ENCODE measurements at regions not wholly inside any gene's neighbourhood (a gene's known extent, or its start where the extent isn't known, plus 50 kb on each side); places are given as distances from the start of the nearest gene placed in this dataset.

DNA sequence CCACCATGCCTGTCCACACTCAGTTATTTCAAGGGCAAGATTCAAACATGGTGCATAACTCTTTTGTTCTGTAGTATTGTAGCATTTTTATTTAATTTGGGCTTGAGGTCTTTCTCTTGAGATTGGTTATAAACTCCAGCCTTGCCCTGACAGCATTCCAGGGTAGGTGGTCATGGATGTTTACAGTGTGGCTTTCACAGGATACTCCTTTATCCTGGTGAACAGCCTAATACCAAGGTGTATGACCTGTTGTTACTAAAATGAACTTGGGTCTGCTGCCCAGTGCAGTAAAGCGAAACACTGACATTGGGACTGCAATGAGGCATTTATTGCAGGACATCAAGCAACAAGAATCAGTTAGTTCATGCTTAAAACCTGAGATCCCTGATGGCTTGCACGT is 434.8 kb downstream of the ANKRD50 start:
- TF ChIP-seq CTCF (IDR thresholded peaks at IDR 0.05; ENCODE audit: low read length) (no peak), EZH2 (IDR thresholded peaks at IDR 0.05; ENCODE audit: borderline replicate concordance, low read length) (no peak)
